ENCODE measurements at regions not wholly inside any gene's neighbourhood (a gene's known extent, or its start where the extent isn't known, plus 50 kb on each side); places are given as distances from the start of the nearest gene placed in this dataset.

- FAIRE-seq (no peak), DNase-seq (ENCODE audit: extremely low spot score, insufficient read length, low read depth) (no peak)
These were observed 364.6 kb downstream of the BRINP1 start for GRCh38 chr9:119004618-119004990.

GRCh38 chr9:119005162-119005561 lies 364.1 kb downstream of the BRINP1 start:
- FAIRE-seq (no peak), DNase-seq (ENCODE audit: extremely low spot score, insufficient read length, low read depth) (no peak)

DNA sequence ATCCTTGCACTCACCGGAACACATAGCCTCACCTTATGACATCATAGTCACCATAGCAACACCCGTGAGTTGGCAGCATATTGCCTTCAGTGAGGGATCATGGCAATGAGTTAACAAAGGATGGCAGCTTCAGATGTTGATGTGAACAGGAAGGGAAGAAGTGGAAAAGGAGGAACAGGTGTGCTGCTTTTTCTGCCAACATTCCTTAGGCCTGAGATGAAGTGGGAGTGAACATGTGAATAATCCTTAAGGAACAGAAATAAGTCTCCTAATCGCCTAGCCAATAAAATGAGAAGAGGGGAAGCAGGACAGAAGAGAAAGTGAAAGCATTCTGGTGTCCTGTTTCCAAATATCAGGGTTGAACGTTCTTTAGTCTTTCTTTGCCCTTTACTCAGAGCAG lies 360.0 kb downstream of the BRINP1 start:
- FAIRE-seq (no peak), DNase-seq (ENCODE audit: extremely low spot score, insufficient read length, low read depth) (no peak)

DNA sequence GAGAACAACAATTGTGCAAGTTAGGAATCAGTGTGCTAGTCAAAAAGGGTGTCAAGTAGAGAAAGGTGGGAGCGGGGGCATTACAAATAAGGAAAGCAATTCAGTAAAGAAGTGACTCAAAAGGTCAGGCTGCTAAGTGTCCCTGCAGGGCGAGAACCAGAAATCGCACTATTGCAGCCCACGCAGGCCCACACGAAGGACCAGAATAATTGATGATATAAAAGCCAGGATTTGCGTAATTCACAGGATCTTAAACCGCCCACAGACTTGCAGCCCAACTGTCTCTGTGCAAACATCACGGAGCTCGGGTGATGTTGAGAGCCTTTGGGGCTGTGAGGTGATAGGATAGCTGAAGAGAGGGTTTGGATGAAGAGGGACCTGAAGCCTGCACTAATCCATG lies 349.0 kb downstream of the BRINP1 start:
- DNase-seq (ENCODE audit: extremely low spot score, insufficient read length, low read depth), result no peak
- FAIRE-seq, result no peak

GRCh38 chr9:119020730-119021333 lies 348.4 kb downstream of the BRINP1 start:
- no peak for FAIRE-seq
- DNase-seq (ENCODE audit: extremely low spot score, insufficient read length, low read depth), result no peak

DNA sequence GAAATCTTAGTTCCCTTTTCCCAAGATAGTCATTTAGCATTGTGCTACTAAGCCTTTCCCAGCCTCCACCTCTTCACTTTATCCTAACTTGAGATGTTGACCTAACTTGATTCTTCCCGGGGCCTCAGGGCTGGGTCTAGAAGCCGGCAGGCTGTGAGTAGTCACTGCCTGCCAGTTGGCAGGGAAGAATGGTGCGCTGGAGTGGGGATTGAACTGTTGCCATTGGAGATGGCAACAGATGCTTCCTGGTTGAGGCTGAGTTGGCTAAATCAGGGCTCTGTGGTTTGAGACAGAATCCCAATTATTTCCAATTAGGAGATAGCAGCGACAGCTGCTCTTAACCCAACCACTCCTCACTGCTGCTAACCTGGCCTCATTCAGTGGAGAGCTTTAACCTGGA lies 343.1 kb downstream of the BRINP1 start:
- FAIRE-seq (no peak), DNase-seq (ENCODE audit: extremely low spot score, insufficient read length, low read depth) (no peak)

DNA sequence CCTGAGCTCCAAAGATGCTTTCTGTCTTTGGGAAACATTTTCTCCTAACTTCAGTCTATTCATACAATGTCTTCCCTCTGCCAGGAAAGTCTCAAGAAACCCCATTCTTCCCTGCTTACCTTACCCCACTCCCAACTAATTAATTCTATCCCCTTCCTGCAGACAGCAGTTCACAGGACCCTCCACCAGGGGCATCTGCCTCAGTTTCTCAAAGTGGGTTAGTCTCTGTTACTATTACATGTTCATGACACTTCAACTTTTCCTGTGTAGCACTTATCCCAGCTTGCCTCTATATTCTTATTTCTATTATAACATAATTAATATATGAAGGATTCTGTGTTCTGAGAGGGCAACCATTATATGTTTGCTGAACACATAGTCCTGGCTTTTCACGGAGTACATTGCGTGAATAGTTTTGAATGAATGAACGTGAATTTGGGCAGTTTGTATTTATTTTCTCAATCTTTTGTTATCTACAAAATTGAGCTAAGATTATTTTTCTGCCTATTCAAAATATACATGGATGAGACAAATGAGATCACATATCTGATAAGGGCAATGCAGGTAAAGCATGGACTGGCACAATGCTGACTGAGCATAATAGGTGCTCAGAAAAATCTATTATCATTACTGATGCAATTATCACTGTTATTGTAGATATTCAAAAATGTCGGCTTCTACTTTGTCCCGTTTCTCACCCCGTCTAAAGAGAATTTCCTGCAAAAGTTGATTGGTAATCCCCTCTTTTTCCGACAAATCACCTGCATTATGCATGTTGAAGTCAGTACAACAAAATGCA lies 341.1 kb downstream of the BRINP1 start:
- DNase-seq (ENCODE audit: extremely low spot score, insufficient read length, low read depth) (no peak), FAIRE-seq (no peak)

DNA sequence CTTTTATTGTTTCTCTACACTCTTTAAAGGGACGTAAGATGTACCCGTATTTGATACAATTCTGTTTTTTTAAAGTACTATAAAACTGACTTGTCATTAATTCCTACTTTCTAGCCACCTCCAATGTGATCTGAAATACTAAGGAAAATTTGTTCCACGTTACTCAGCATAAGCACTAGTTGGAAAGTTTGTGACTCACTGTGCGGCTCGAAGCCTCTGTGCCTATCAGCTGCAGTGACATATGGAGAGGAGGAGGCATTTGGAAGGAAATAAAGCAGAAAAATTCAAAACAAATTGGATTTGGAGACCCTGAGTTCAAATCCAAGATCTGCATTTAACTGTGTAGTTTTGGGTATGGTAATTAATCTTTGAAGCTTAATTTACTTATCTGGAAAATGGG lies 339.3 kb downstream of the BRINP1 start:
- DNase-seq (ENCODE audit: extremely low spot score, insufficient read length, low read depth) (no peak), FAIRE-seq (no peak)

DNA sequence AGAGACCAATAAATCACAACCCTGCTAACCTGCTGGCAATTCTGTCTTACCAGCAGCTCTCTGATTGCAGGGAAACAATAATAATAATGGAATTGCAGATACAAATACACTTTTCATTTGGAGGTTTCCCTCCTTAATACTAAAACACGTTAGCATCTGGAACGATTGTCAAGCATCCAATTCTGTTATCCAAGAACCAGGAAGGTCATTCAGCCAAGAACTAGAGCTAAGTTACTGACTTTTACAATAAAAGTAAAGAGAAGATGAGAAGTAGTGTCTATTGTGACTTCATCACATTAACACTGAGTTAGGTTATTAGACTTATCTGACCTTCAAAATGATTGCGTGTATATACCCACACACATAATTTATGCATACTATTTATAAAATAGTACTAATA lies 335.6 kb downstream of the BRINP1 start:
- DNase-seq (ENCODE audit: extremely low spot score, insufficient read length, low read depth), result no peak
- FAIRE-seq, result no peak

GRCh38 chr9:119036969-119037368 lies 332.3 kb downstream of the BRINP1 start:
- FAIRE-seq, result no peak
- DNase-seq (ENCODE audit: extremely low spot score, insufficient read length, low read depth), result no peak

GRCh38 chr9:119043996-119044395 lies 325.2 kb downstream of the BRINP1 start:
- DNase-seq (ENCODE audit: extremely low spot score, insufficient read length, low read depth) (no peak), FAIRE-seq (no peak)

- no peak for DNase-seq (ENCODE audit: extremely low spot score, insufficient read length, low read depth)
- no peak for FAIRE-seq
These were observed 324.4 kb downstream of the BRINP1 start for GRCh38 chr9:119044806-119045205.

- DNase-seq (ENCODE audit: extremely low spot score, insufficient read length, low read depth), result no peak
- FAIRE-seq, result no peak
These were observed 321.5 kb downstream of the BRINP1 start for GRCh38 chr9:119047513-119048307.

- DNase-seq (ENCODE audit: extremely low spot score, insufficient read length, low read depth) (no peak), FAIRE-seq (no peak)
These were observed 319.0 kb downstream of the BRINP1 start for GRCh38 chr9:119050281-119050680.

- DNase-seq (ENCODE audit: extremely low spot score, insufficient read length, low read depth) (no peak), FAIRE-seq (no peak)
These were observed 316.8 kb downstream of the BRINP1 start for GRCh38 chr9:119052339-119053030.

- FAIRE-seq, result no peak
- DNase-seq (ENCODE audit: extremely low spot score, insufficient read length, low read depth), result no peak
These were observed 316.2 kb downstream of the BRINP1 start for GRCh38 chr9:119053070-119053469.

DNA sequence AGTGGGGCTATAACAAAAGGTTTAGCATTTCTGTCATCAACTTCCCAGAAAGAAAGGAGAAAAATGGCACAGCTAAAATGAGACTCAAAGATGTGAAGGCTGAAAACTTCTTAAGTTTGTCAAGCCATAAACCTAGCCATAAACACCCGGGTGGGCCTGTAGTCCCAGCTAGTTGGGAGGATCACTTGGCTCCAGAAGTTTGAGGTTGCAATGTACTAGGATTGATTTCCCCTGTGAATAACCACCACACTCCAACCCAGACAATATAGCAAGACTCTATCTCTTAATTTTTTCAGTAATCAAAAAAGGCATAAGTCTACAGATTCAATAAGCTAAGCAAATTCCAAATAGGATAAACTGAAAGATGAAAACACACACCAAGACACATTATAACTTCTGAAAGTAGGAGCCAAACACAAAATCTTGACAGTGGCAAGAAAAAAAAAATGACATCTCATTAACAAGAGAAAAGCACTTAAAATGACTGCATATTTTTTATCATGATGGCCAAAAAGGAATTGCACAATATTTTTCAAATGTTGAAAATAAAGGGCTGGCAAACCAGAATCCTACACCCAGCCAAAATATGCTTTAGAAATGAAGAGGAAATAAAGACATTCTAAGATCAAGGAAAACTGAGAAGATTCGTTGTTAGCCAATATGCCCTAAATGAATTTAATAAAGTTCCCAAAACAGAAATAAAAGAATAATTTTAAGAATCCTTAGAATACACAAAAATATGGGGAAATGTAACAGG lies 308.4 kb downstream of the BRINP1 start:
- DNase-seq (ENCODE audit: extremely low spot score, insufficient read length, low read depth) (no peak), FAIRE-seq (no peak)

GRCh38 chr9:119071636-119072035 lies 297.6 kb downstream of the BRINP1 start:
- DNase-seq (ENCODE audit: extremely low spot score, insufficient read length, low read depth) (no peak), FAIRE-seq (no peak)

- FAIRE-seq, result no peak
- no peak for DNase-seq (ENCODE audit: extremely low spot score, insufficient read length, low read depth)
These were observed 295.2 kb downstream of the BRINP1 start for GRCh38 chr9:119074017-119074416.

DNA sequence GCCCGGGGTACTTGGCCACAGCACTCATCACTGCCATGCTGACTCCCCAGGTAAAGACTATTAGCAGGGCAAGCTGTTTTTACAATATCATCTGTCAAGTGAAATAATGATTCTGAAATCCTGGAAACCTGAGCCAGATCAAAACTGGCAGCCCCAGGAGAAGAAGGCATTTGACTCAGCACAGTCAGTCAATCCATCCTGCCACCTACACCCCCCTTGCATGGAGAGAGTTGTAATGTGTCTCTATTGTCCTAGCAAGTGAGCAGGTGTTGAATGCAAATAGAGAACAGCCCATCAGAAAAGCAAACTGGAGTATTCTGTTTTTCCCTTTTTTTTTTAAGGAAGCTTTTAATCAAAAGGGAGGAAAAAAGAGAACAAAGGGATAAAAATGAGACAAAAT lies 291.2 kb downstream of the BRINP1 start:
- DNase-seq (ENCODE audit: extremely low spot score, insufficient read length, low read depth) (no peak), FAIRE-seq (no peak)
